Activated T-cell treated with anti-CD3 and anti-CD28 coated beads, Interleukin-2, amount 50 U/mL, for 24 hours (primary cell): ENCODE measurements at regions not wholly inside any gene's neighbourhood (a gene's known extent, or its start where the extent isn't known, plus 50 kb on each side); places are given as distances from the start of the nearest gene placed in this dataset.
"Not testable (repeated sequence)": the region's sequence is repeated elsewhere in the genome, so short reads cannot be mapped to it uniquely, and the experiment has no call there.

Source experiments
- DNase-seq: peaks from one replicate; pipeline ENCODE4 v3.0.0-alpha.2; 2020
- H3K27ac Mint-ChIP-seq: 2 replicates; pipeline ENCODE4 v1.8.0; 2020; ENCODE audit warnings: mild to moderate bottlenecking, mixed read lengths
- H3K27me3 Mint-ChIP-seq: 2 replicates; pipeline ENCODE4 v1.8.0; 2020; ENCODE audit warnings: mixed read lengths
- H3K36me3 Mint-ChIP-seq: 2 replicates; pipeline ENCODE4 v1.8.0; 2020; ENCODE audit warnings: low read depth, mixed read lengths
- H3K4me1 Mint-ChIP-seq: 2 replicates; pipeline ENCODE4 v1.8.0; 2020; ENCODE audit warnings: low read depth, mixed read lengths
- H3K4me3 Mint-ChIP-seq: 2 replicates; pipeline ENCODE4 v1.8.0; 2020; ENCODE audit warnings: mild to moderate bottlenecking, moderate library complexity, mixed read lengths
- H3K9me3 Mint-ChIP-seq: 2 replicates; pipeline ENCODE4 v1.8.0; 2020; ENCODE audit warnings: mixed read lengths

DNA sequence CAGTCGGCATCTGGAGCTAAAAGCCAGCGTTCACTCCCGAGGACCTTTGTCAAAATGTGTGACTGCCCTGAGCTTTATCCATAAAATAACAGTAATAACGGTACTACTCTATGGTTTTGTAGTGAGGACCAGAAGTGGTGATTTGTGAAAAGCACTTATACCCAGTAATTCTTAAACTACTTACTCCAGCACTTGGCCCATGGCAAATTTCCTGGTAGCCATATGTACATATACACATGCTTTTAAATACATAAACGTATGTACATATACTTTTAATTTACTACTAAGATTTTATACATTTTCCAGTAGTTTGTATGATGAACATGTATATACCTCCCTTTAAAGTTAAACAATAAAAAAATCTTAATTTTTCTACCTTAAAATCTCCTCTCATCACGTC, 163.8 kb upstream of the TMEM132C start:
- peaks cover 2% of the 10 kb centered on the region for H3K9me3 Mint-ChIP-seq
- no peak for DNase-seq
- H3K36me3 Mint-ChIP-seq: no peaks in the 10 kb centered on the region
- H3K4me3 Mint-ChIP-seq: no peak overlapping the region
- no peaks in the 10 kb centered on the region for H3K4me1 Mint-ChIP-seq
- H3K27ac Mint-ChIP-seq: no peak overlapping the region
- no peaks in the 10 kb centered on the region for H3K27me3 Mint-ChIP-seq

- Mint-ChIP-seq H3K36me3 (no peaks in the 10 kb centered on the region), H3K27me3 (no peaks in the 10 kb centered on the region), H3K4me1 (no peaks in the 10 kb centered on the region), H3K9me3 (peaks cover 3% of the 10 kb centered on the region), H3K27ac (no peak overlapping the region), H3K4me3 (no peak overlapping the region)
- no peak for DNase-seq
Observed at GRCh38 chr12:128109236-128109635, 157.7 kb upstream of the TMEM132C start.

GRCh38 chr12:128109636-128110035, 157.3 kb upstream of the TMEM132C start:
- peaks cover 4% of the 10 kb centered on the region for H3K9me3 Mint-ChIP-seq
- no peaks in the 10 kb centered on the region for H3K4me1 Mint-ChIP-seq
- no peaks in the 10 kb centered on the region for H3K36me3 Mint-ChIP-seq
- DNase-seq: no peak
- H3K4me3 Mint-ChIP-seq: no peak overlapping the region
- no peaks in the 10 kb centered on the region for H3K27me3 Mint-ChIP-seq
- no peak overlapping the region for H3K27ac Mint-ChIP-seq

DNA sequence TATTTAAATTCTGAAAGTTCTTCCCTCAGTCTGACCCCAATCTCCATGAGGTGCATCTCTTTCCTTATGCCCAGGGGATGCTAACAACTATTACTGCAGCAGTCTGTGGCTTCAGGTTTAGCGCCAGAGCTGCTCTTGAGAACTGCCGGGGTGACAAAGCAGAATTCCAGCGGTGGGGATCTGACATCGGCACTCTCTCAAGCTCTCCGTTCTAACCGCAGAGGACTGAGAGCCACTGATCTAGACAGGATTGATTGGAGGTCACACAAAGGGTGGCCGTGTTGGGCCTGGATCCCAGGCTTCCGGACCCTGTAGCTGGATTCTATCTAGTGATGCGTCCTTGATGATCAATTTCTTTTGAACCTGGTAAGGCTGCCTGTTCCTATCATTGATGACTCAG, 155.6 kb upstream of the TMEM132C start:
- no peaks in the 10 kb centered on the region for H3K36me3 Mint-ChIP-seq
- H3K27me3 Mint-ChIP-seq: no peaks in the 10 kb centered on the region
- peaks cover 4% of the 10 kb centered on the region for H3K9me3 Mint-ChIP-seq
- no peak for DNase-seq
- no peaks in the 10 kb centered on the region for H3K4me1 Mint-ChIP-seq
- no peak overlapping the region for H3K4me3 Mint-ChIP-seq
- no peak overlapping the region for H3K27ac Mint-ChIP-seq

GRCh38 chr12:128111951-128112350, 155.0 kb upstream of the TMEM132C start:
- H3K27ac Mint-ChIP-seq: no peak overlapping the region

DNA sequence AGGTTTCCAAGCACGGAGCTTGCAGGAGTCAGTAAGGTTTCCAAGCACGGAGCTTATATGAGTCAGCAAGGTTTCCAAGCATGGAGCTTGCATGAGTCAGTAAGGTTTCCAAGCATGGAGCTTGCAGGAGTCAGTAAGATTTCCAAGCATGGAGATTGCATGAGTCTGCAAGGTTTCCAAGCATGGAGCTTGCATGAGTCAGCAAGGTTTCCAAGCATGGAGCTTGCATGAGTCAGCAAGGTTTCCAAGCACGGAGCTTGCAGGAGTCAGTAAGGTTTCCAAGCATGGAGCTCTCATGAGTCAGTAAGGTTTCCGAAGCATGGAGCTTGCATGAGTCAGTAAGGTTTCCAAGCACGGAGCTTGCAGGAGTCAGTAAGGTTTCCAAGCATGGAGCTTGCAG, 153.7 kb upstream of the TMEM132C start:
- H3K4me1 Mint-ChIP-seq, DNase-seq, H3K36me3 Mint-ChIP-seq, H3K9me3 Mint-ChIP-seq, H3K27ac Mint-ChIP-seq, H3K4me3 Mint-ChIP-seq, H3K27me3 Mint-ChIP-seq: not testable (repeated sequence)

More at GRCh38 chr12:128111951-128112350, 155.0 kb upstream of the TMEM132C start:
- Mint-ChIP-seq H3K4me1 (no peaks in the 10 kb centered on the region), H3K27me3 (no peaks in the 10 kb centered on the region), H3K36me3 (no peaks in the 10 kb centered on the region), H3K9me3 (peaks cover 4% of the 10 kb centered on the region), H3K4me3 (no peak overlapping the region)
- DNase-seq: no peak

- Mint-ChIP-seq H3K9me3 (peaks cover 5% of the 10 kb centered on the region), H3K36me3 (no peaks in the 10 kb centered on the region), H3K4me1 (no peaks in the 10 kb centered on the region), H3K27me3 (no peaks in the 10 kb centered on the region), H3K27ac (no peak overlapping the region), H3K4me3 (no peak overlapping the region)
- DNase-seq: no peak
Observed at GRCh38 chr12:128114485-128114884, 152.5 kb upstream of the TMEM132C start.

- DNase-seq: no peak
- no peaks in the 10 kb centered on the region for H3K36me3 Mint-ChIP-seq
- H3K27me3 Mint-ChIP-seq: no peaks in the 10 kb centered on the region
- no peak overlapping the region for H3K4me3 Mint-ChIP-seq
- H3K4me1 Mint-ChIP-seq: no peaks in the 10 kb centered on the region
- no peak overlapping the region for H3K27ac Mint-ChIP-seq
- H3K9me3 Mint-ChIP-seq: peaks cover 5% of the 10 kb centered on the region
Observed at GRCh38 chr12:128116537-128116936, 150.4 kb upstream of the TMEM132C start.

- H3K36me3 Mint-ChIP-seq: no peaks in the 10 kb centered on the region
- no peak overlapping the region for H3K4me3 Mint-ChIP-seq
- H3K27ac Mint-ChIP-seq: no peak overlapping the region
Observed at GRCh38 chr12:128120035-128120434, 146.9 kb upstream of the TMEM132C start.

DNA sequence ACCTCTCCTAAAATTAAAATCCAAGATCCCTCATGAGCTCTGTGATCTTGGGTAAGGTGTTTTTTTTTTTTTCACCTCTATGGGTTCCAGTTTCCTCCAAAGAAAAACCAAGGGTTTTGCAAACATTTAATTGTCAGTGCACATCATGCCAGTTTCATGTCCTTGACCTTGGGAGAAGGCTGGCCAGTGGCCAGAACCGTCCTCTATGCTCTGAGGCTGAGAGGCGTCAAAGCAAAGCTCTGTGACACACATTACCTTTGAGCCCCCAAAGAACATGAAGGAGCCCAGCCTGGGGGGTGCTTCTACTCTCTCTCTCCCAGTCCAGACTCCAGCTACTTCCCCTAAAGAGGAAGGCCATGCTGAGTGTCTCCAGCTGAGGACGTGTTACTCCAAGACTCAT, 145.5 kb upstream of the TMEM132C start:
- H3K27me3 Mint-ChIP-seq: no peaks in the 10 kb centered on the region
- H3K27ac Mint-ChIP-seq: no peak overlapping the region
- H3K4me1 Mint-ChIP-seq: no peaks in the 10 kb centered on the region
- no peak overlapping the region for H3K4me3 Mint-ChIP-seq
- H3K36me3 Mint-ChIP-seq: no peaks in the 10 kb centered on the region
- peaks cover 6% of the 10 kb centered on the region for H3K9me3 Mint-ChIP-seq
- no peak for DNase-seq

More at GRCh38 chr12:128120035-128120434, 146.9 kb upstream of the TMEM132C start:
- Mint-ChIP-seq H3K27me3 (no peaks in the 10 kb centered on the region), H3K4me1 (no peaks in the 10 kb centered on the region), H3K9me3 (peaks cover 6% of the 10 kb centered on the region)
- no peak for DNase-seq

DNA sequence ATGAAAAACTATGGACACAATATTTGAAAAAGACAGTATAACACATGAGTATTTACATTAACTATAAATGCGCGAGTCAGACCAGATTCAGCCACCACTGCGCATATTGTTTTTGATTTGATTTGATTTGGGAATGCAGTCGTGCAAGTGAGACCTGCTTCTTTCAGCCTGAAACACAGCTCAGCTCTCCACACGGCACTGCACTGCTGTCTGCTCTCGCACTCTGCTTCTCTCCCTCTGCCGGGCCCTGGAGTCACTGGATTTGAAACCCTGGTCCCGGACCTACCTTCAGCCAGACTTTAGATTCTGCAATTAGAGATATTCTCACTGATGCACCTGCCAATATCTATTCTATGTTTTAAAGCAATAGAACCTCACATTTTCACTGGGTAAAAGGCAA, 143.9 kb upstream of the TMEM132C start:
- Mint-ChIP-seq H3K4me1 (no peaks in the 10 kb centered on the region), H3K36me3 (no peaks in the 10 kb centered on the region), H3K27ac (no peak overlapping the region), H3K9me3 (peaks cover 4% of the 10 kb centered on the region), H3K4me3 (no peak overlapping the region), H3K27me3 (no peaks in the 10 kb centered on the region)
- no peak for DNase-seq

GRCh38 chr12:128131955-128132354, 135.0 kb upstream of the TMEM132C start:
- Mint-ChIP-seq H3K9me3 (peaks cover 3% of the 10 kb centered on the region), H3K4me1 (no peaks in the 10 kb centered on the region), H3K27ac (no peak overlapping the region), H3K4me3 (no peak overlapping the region), H3K36me3 (no peaks in the 10 kb centered on the region), H3K27me3 (no peaks in the 10 kb centered on the region)
- no peak for DNase-seq

GRCh38 chr12:128133321-128134073, 133.5 kb upstream of the TMEM132C start:
- Mint-ChIP-seq H3K36me3 (no peaks in the 10 kb centered on the region), H3K4me3 (no peak overlapping the region), H3K27ac (no peak overlapping the region), H3K9me3 (peaks cover 3% of the 10 kb centered on the region), H3K27me3 (no peaks in the 10 kb centered on the region), H3K4me1 (no peaks in the 10 kb centered on the region)
- DNase-seq: no peak

- no peaks in the 10 kb centered on the region for H3K36me3 Mint-ChIP-seq
- no peaks in the 10 kb centered on the region for H3K27me3 Mint-ChIP-seq
Observed at GRCh38 chr12:128137140-128137539, 129.8 kb upstream of the TMEM132C start.

GRCh38 chr12:128138125-128138524, 128.8 kb upstream of the TMEM132C start:
- Mint-ChIP-seq H3K4me3 (no peak overlapping the region), H3K27ac (no peak overlapping the region), H3K9me3 (peaks cover 6% of the 10 kb centered on the region), H3K36me3 (no peaks in the 10 kb centered on the region), H3K27me3 (no peaks in the 10 kb centered on the region), H3K4me1 (no peaks in the 10 kb centered on the region)
- no peak for DNase-seq

More at GRCh38 chr12:128137140-128137539, 129.8 kb upstream of the TMEM132C start:
- H3K4me3 Mint-ChIP-seq: no peak overlapping the region
- no peak for DNase-seq
- H3K27ac Mint-ChIP-seq: no peak overlapping the region
- no peaks in the 10 kb centered on the region for H3K4me1 Mint-ChIP-seq
- H3K9me3 Mint-ChIP-seq: peaks cover 6% of the 10 kb centered on the region

DNA sequence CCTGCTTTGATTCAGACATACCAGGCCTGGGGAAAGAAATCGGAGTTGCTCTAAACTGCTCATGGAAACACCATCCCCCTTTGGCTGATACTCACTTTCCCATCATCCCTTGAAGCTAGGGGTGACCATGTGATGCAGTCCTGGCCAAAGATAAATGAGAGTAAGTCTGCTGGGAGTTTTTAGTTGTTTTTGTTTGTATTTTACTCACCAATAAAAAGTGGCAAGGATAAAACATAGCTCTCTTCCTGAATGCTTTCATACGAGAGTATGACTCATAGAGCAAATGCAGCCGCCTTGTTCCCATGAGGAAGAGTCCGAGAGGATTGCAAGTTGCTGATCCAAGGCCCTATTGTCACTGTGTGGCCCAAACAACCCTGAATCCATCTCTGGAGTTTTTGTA, 126.4 kb upstream of the TMEM132C start:
- H3K27me3 Mint-ChIP-seq: no peaks in the 10 kb centered on the region
- peaks cover 8% of the 10 kb centered on the region for H3K9me3 Mint-ChIP-seq
- H3K36me3 Mint-ChIP-seq: no peaks in the 10 kb centered on the region
- H3K4me1 Mint-ChIP-seq: no peaks in the 10 kb centered on the region
- no peak overlapping the region for H3K27ac Mint-ChIP-seq
- no peak for DNase-seq
- H3K4me3 Mint-ChIP-seq: no peak overlapping the region
